ENCODE measurements at regions not wholly inside any gene's neighbourhood (a gene's known extent, or its start where the extent isn't known, plus 50 kb on each side); places are given as distances from the start of the nearest gene placed in this dataset.

DNA sequence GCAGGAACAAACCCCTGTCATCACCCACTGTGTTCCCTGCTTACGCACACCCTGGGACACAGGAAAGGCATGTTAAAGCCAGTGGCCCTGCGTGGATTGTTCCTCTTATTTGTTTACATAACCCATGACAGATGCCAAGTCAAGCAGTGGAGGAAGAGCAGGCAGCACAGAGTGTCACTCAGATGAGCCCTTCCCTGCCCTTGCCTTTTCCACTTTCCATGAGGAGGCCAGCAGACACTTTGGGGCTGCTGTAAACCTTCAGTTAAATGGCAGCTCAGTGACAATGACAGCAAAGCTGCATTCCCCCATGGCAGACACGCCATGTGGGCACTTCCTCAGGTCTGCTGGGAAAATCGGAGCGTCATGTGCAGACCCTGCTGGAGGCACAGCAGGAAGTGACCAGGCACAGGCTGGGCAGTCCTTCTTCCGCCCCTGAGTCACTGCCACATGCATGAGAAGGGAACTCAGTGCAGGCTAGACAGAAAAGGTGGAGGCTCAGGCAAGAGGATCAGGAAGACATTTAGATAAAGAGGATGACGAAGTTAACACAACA is 216.8 kb upstream of the PIK3R1 start:
- Histone ChIP-seq H3K4me1 (ENCODE audit: control insufficient read depth, insufficient read depth, low read length) (no peaks in the 10 kb centered on the region), H4K20me1 (ENCODE audit: control insufficient read depth, insufficient read depth) (no peaks in the 10 kb centered on the region), H3K27me3 (replicated peaks in 1 of 2; ENCODE audit: control insufficient read depth in 2 of 2, insufficient read depth in 2 of 2, low read length in 1 of 2) (no peaks in the 10 kb centered on the region), H3K4me3 (no peak overlapping the region), H3K9me3 (replicated peaks; ENCODE audit: control insufficient read depth, insufficient read depth, low read length) (no peaks in the 10 kb centered on the region), H3K79me2 (ENCODE audit: control insufficient read depth, insufficient read depth, low read length) (no peaks in the 10 kb centered on the region), H3K9ac (ENCODE audit: control insufficient read depth, insufficient read depth, low read length) (no peak overlapping the region), H3K36me3 (ENCODE audit: control insufficient read depth in 2 of 2, insufficient read depth in 2 of 2, low read length in 1 of 2) (no peaks in the 10 kb centered on the region), H3K4me2 (ENCODE audit: control insufficient read depth, insufficient read depth) (no peak overlapping the region), H2AFZ (ENCODE audit: control insufficient read depth, low read depth, low read length) (no peak overlapping the region), H3K27ac (ENCODE audit: control insufficient read depth, insufficient read depth) (no peak overlapping the region)
- FAIRE-seq (no peak), DNase-seq (ENCODE audit: low read depth, low spot score) (no peak), ATAC-seq (no peak)
- 49% methylated on average over 7 of the region's 7 CpGs for WGBS (ENCODE audit: insufficient coverage, insufficient replicate concordance, low lambda C conversion rate, missing lambda C conversion rate)
- intact Hi-C loops (cut with micrococcal nuclease; ENCODE audit: unreplicated experiment) (no loop called here), in situ Hi-C loops (cut with MboI) (no loop called here)
- no peak for TF ChIP-seq TCF3 (IDR thresholded peaks at IDR 0.05; ENCODE audit: borderline replicate concordance, insufficient read depth, low read depth, low read length)
- no peak for TF ChIP-seq HDGF (IDR thresholded peaks at IDR 0.05)
- TF ChIP-seq MXI1 (IDR thresholded peaks at IDR 0.05; ENCODE audit: low read depth, low read length) = no peak
- TF ChIP-seq ASH2L (IDR thresholded peaks at IDR 0.05; ENCODE audit: borderline replicate concordance, low read depth) = no peak
- TF ChIP-seq ZBED1 (IDR thresholded peaks at IDR 0.05; ENCODE audit: borderline replicate concordance) = no peak
- TF ChIP-seq RBBP5 (conservative IDR thresholded peaks at IDR 0.05) = no peak
- ChIA-PET CTCF (no interaction called here), SMC1A (ENCODE audit: uncharacterized antibody, unreplicated experiment) (no interaction called here), POLR2A (no interaction called here), RAD21 (ENCODE audit: unreplicated experiment) (no interaction called here)
- BruUV-seq (replicated peaks) = no TSS peak

DNA sequence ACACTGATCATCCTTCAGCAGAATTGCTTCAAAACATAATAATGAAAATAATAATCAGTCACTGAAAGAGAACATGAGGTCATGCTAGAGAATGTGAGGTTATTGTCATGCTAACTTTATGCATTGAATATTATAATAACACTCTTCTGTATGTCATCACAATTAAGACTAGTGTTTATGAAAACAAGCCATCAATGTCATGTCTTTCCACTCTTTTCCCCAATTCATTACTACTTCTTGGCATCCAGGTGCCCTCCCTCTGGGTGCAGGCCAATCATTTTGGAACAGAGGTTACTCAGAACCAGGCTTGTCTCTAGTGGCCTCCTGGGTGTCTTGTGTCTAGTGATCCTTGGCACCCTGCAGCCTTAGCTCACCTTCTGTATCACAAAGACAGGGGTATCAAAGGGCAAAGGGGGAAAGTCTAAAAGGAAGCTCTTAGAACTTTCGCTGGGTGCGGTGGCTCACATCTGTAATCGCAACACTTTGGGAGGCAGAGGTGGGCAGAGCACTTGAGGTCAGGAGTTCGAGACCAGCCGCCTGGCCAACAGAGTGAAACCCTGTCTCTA is 217.6 kb upstream of the PIK3R1 start:
- Histone ChIP-seq H3K4me1 (ENCODE audit: control insufficient read depth, insufficient read depth, low read length) (no peaks in the 10 kb centered on the region), H3K27me3 (replicated peaks in 1 of 2; ENCODE audit: control insufficient read depth in 2 of 2, insufficient read depth in 2 of 2, low read length in 1 of 2) (no peaks in the 10 kb centered on the region), H3K27ac (ENCODE audit: control insufficient read depth, insufficient read depth) (no peak overlapping the region), H3K9ac (ENCODE audit: control insufficient read depth, insufficient read depth, low read length) (no peak overlapping the region), H3K36me3 (ENCODE audit: control insufficient read depth in 2 of 2, insufficient read depth in 2 of 2, low read length in 1 of 2) (no peaks in the 10 kb centered on the region), H3K4me2 (ENCODE audit: control insufficient read depth, insufficient read depth) (no peak overlapping the region), H3K79me2 (ENCODE audit: control insufficient read depth, insufficient read depth, low read length) (no peaks in the 10 kb centered on the region), H2AFZ (ENCODE audit: control insufficient read depth, low read depth, low read length) (no peak overlapping the region), H3K4me3 (no peak overlapping the region), H3K9me3 (replicated peaks; ENCODE audit: control insufficient read depth, insufficient read depth, low read length) (no peaks in the 10 kb centered on the region), H4K20me1 (ENCODE audit: control insufficient read depth, insufficient read depth) (no peaks in the 10 kb centered on the region)
- no peak for DNase-seq (ENCODE audit: low read depth, low spot score)
- SMC1A ChIA-PET (ENCODE audit: uncharacterized antibody, unreplicated experiment) = no interaction called here
- intact Hi-C loops (cut with micrococcal nuclease; ENCODE audit: unreplicated experiment) (no loop called here), in situ Hi-C loops (cut with MboI) (no loop called here)
- no TSS peak for BruUV-seq (replicated peaks)
- POLR2A ChIA-PET = no interaction called here
- FAIRE-seq = no peak
- RAD21 ChIA-PET (ENCODE audit: unreplicated experiment) = no interaction called here
- 43% methylated on average over 3 of the region's 5 CpGs for WGBS (ENCODE audit: insufficient coverage, insufficient replicate concordance, low lambda C conversion rate, missing lambda C conversion rate)
- ATAC-seq = no peak
- CTCF ChIA-PET = no interaction called here
- TF ChIP-seq LARP7 (IDR thresholded peaks at IDR 0.05) = no peak
- TF ChIP-seq RCOR1 (conservative IDR thresholded peaks at IDR 0.05; ENCODE audit: low read depth, low read length) = no peak
- TF ChIP-seq, protein P1, sequence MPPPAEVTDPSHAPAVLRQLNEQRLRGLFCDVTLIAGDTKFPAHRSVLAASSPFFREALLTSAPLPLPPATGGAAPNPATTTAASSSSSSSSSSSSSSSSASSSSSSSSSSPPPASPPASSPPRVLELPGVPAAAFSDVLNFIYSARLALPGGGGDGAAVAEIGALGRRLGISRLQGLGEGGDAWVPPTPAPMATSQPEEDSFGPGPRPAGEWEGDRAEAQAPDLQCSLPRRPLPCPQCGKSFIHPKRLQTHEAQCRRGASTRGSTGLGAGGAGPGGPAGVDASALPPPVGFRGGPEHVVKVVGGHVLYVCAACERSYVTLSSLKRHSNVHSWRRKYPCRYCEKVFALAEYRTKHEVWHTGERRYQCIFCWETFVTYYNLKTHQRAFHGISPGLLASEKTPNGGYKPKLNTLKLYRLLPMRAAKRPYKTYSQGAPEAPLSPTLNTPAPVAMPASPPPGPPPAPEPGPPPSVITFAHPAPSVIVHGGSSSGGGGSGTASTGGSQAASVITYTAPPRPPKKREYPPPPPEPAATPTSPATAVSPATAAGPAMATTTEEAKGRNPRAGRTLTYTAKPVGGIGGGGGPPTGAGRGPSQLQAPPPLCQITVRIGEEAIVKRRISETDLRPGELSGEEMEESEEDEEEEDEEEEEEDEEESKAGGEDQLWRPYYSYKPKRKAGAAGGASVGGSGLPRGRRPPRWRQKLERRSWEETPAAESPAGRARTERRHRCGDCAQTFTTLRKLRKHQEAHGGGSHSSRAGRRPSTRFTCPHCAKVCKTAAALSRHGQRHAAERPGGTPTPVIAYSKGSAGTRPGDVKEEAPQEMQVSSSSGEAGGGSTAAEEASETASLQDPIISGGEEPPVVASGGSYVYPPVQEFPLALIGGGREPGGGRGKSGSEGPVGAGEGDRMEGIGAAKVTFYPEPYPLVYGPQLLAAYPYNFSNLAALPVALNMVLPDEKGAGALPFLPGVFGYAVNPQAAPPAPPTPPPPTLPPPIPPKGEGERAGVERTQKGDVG (CRISPR knock-in tag; IDR thresholded peaks at IDR 0.05) = no peak
- no peak for TF ChIP-seq ATF7 (IDR thresholded peaks at IDR 0.05; ENCODE audit: low read depth)
- TF ChIP-seq CBX3 (IDR thresholded peaks at IDR 0.05; ENCODE audit: borderline replicate concordance, low read depth) = no peak
- TF ChIP-seq CBX5 (IDR thresholded peaks at IDR 0.05; ENCODE audit: low read depth) = no peak
- TF ChIP-seq ESRRA (IDR thresholded peaks at IDR 0.05; ENCODE audit: low read length) = no peak
- TF ChIP-seq FOXK2 (IDR thresholded peaks at IDR 0.05) = no peak
- TF ChIP-seq STAT3 (IDR thresholded peaks at IDR 0.05; ENCODE audit: low read depth, low read length) = no peak
- no peak for TF ChIP-seq NR2C2 (IDR thresholded peaks at IDR 0.05; ENCODE audit: borderline replicate concordance, control insufficient read depth, insufficient read length, low read depth)
- TF ChIP-seq BRCA1 (IDR thresholded peaks at IDR 0.05; ENCODE audit: low read depth, low read length) = no peak
- no peak for TF ChIP-seq STAT1 (conservative IDR thresholded peaks at IDR 0.05)
- TF ChIP-seq SRF (IDR thresholded peaks at IDR 0.05; ENCODE audit: low read depth in 2 of 2, low read length in 2 of 2) = no peak
